OCI-LY3 (cell line): ENCODE measurements at regions not wholly inside any gene's neighbourhood (a gene's known extent, or its start where the extent isn't known, plus 50 kb on each side); places are given as distances from the start of the nearest gene placed in this dataset.

ENCODE experiments used
- EZH2phosphoT487 ChIP-seq: fragments of 200-600 bp; shearing (Covaris generic); IDR thresholded peaks from 2 replicates; pipeline ENCODE4 v1.6.1; 2018; ENCODE audit warnings: antibody characterized with exemption, mixed run types, low read depth
- TF ChIP-seq, protein P1 (sequence below): fragments of 200-600, 300-600 bp; sonication (generic); IDR thresholded peaks from 2 replicates; pipeline ENCODE4 v1.5.1; 2014; ENCODE audit warnings: antibody characterized with exemption, low read length, low read depth

DNA sequence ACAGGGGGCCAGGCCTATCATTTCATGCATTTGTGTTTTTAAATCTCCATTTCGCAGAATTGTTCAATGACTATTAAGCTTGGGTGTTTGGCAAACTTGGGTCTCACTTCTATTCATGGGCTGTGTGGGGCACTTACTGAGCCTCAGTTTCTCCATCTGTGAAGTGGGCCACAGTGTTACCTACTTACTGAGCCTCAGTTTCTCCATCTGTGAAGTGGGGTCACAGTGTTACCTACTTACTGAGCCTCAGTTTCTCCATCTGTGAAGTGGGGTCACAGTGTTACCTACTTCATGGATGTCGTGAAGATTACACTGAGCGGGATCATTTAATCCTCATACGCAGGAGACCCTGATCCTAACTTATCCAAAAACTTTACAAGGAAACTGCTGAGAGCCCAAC lies 115.1 kb upstream of the STX18 start:
- TF ChIP-seq, protein P1, sequence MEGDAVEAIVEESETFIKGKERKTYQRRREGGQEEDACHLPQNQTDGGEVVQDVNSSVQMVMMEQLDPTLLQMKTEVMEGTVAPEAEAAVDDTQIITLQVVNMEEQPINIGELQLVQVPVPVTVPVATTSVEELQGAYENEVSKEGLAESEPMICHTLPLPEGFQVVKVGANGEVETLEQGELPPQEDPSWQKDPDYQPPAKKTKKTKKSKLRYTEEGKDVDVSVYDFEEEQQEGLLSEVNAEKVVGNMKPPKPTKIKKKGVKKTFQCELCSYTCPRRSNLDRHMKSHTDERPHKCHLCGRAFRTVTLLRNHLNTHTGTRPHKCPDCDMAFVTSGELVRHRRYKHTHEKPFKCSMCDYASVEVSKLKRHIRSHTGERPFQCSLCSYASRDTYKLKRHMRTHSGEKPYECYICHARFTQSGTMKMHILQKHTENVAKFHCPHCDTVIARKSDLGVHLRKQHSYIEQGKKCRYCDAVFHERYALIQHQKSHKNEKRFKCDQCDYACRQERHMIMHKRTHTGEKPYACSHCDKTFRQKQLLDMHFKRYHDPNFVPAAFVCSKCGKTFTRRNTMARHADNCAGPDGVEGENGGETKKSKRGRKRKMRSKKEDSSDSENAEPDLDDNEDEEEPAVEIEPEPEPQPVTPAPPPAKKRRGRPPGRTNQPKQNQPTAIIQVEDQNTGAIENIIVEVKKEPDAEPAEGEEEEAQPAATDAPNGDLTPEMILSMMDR, result no peak
- no peak for TF ChIP-seq EZH2phosphoT487
